Thyroid gland (tissue), 4 donors: ENCODE measurements at regions not wholly inside any gene's neighbourhood (a gene's known extent, or its start where the extent isn't known, plus 50 kb on each side); places are given as distances from the start of the nearest gene placed in this dataset.
"Not testable (repeated sequence)": the region's sequence is repeated elsewhere in the genome, so short reads cannot be mapped to it uniquely, and the experiment has no call there.

ENCODE experiments used
- DNase-seq, 2 donors: peaks; one replicate each; pipeline ENCODE4 v3.0.0-alpha.2; 2019
- H3K27ac ChIP-seq, 3 donors: fragments of 200-600 bp; sonication (generic); 1 replicate in 2 of 3; 2 replicates in 1 of 3; pipeline ENCODE4 v1.5.1; 2016 to 2019; ENCODE audit warnings: mild to moderate bottlenecking in 1 of 3, moderate library complexity in 1 of 3
- H3K27me3 ChIP-seq: fragments of 200-600 bp; sonication (generic); one replicate; pipeline ENCODE4 v1.5.1; 2019
- H3K36me3 ChIP-seq, 2 donors: fragments of 200-600 bp; sonication (generic); one replicate each; pipeline ENCODE4 v1.5.1; 2016 to 2019
- H3K4me1 ChIP-seq, 2 donors: fragments of 200-600 bp; sonication (generic); one replicate each; pipeline ENCODE4 v1.5.1; 2017 to 2019
- H3K4me3 ChIP-seq, 3 donors: fragments of 200-600 bp; sonication (generic); replicated peaks in 1 of 3; 1 replicate in 2 of 3; 2 replicates in 1 of 3; pipeline ENCODE4 v1.5.1; 2016; ENCODE audit warnings: mild to moderate bottlenecking in 1 of 3
- H3K9me3 ChIP-seq: fragments of 200-600 bp; sonication (generic); one replicate; pipeline ENCODE4 v1.5.1; 2017
- WGBS, 2 donors: methylation state at CpG; one replicate each; pipeline ENCODE4 v1.1.5; 2017; 5-methylcytosine and 5-hydroxymethylcytosine counted together
- intact Hi-C: fragments of 100-400 bp; cut with DNase I; formaldehyde crosslinking; loops from one replicate; pipeline ENCODE4 v1.15.1; 2023

DNA sequence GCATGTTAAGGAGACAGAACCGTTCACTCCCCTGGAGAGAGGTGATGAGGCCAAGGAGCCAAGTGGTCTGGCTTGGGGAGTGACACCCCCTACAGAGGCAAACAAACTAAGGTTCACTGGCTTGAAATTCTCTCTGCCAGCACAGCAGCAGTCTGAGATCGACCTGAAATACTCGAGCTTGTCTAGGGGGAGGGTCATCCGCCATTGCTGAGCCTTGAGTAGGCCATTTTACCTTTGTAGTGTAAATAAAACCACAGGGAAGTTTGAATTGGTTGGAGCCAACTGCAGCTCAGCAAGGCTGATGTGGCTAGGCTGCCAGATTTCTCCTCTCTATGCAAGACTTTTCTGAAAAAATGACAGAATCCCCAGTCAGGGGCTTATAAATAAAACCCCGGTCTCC lies 52.9 kb downstream of the CDY2B start:
- H3K4me1 ChIP-seq, H3K27me3 ChIP-seq, H3K27ac ChIP-seq, H3K4me3 ChIP-seq, H3K36me3 ChIP-seq, H3K9me3 ChIP-seq, intact Hi-C loops, DNase-seq: not testable (repeated sequence)
- no CpG with 5 or more reads among the region's 5 CpGs for WGBS, 2 donors

DNA sequence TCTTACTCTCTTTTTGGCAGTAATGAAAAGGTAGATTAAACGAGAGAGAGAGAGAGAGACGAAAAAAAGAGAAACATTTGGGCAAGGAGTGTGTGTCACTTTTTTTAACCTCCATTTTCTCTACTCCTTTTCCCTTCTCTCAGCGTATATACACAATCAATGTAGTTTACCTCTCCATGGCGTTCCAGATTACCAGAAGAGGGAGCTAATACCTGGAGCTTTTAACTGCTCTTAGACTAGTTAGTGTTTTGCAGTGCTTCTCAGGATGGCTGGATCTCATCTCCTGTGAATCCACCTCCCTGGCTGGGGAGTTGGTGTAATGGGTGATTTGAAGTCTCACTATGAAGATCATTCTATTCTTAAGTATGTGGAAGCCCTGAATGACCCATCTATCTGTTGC lies 60.3 kb downstream of the CDY2B start:
- H3K36me3 ChIP-seq, H3K27me3 ChIP-seq, intact Hi-C loops, H3K4me1 ChIP-seq, H3K4me3 ChIP-seq, H3K27ac ChIP-seq, H3K9me3 ChIP-seq, DNase-seq: not testable (repeated sequence)
- WGBS, 2 donors: no CpG with 5 or more reads among the region's 4 CpGs

DNA sequence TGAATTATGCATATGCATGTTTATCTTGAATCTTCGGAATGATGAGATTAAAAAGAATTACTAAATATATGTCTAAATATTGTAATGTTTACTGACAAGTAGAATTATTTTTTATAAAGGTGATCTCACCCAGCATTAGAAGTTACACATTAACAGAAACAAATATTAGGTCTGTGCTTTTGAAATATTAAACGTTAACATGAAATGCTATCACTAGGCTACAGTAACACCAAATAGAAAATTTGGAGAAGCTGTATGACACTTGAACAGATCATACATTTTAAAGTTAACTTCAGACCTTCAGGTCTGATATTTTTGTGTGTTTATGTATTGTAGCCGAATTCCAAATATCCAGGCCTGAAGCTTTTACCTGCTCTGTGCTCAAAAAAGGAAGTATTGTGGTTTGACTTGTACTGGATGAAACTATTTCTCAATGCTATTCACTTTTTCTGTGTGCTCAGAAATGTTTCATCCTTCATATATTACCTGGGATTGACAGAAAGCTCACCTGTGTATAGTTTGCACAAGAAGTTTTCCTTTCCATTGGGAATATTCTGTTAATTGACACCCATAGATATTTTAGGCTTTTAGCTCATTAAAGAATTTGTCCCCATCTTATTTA lies 60.9 kb downstream of the CDY2B start:
- DNase-seq, H3K4me3 ChIP-seq, H3K4me1 ChIP-seq, intact Hi-C loops, H3K36me3 ChIP-seq, H3K9me3 ChIP-seq, H3K27ac ChIP-seq, H3K27me3 ChIP-seq: not testable (repeated sequence)
- WGBS, 2 donors: no CpG with 5 or more reads among the region's 3 CpGs

DNA sequence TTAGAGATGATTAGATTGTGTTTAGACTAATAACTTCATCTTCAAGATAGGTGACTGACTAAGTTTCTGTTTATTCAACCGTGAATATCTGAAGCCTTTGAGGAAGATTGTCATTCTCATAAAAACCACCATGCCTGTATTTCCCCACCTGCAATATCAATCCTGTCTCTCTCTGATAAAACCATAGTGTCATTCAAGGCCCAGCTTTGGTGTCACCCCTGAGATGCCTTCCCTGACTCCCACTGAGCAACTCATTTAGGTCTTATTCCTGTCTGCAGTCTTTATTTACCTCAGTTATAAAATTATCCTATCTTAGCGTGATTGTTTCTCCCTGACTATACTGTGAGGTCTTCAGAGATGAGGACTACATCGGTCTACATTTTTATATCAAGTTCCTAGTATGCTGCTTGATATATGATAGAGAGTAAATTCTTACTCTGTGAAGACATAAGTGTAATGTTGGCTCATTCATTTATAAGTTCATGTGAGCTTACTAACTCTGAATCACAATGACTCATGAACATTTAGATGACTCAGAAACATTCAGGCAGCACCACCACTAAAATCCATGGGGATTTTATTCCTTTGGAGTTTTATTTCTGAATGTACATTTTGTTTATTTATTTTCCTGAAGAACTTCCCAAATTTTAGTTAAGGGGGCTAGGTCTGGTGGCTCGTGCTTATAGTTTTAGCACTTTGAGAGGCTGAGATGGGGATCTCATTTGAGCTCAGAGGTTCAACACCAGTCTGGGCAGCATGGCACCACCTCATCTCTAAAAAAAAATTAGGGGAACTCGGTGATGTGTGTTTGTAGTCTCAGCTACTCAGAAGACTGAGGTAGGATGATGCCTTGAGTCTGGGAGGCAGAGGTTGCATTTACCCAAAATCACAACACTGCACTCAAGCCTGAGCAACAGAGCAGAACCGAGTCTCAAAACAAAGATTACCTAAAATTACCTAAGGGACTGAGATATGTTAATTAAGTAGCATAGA lies 62.6 kb downstream of the CDY2B start:
- H3K9me3 ChIP-seq, DNase-seq, H3K4me1 ChIP-seq, H3K36me3 ChIP-seq, intact Hi-C loops, H3K27me3 ChIP-seq, H3K27ac ChIP-seq, H3K4me3 ChIP-seq: not testable (repeated sequence)
- WGBS, 2 donors: no CpG with 5 or more reads among the region's 6 CpGs

DNA sequence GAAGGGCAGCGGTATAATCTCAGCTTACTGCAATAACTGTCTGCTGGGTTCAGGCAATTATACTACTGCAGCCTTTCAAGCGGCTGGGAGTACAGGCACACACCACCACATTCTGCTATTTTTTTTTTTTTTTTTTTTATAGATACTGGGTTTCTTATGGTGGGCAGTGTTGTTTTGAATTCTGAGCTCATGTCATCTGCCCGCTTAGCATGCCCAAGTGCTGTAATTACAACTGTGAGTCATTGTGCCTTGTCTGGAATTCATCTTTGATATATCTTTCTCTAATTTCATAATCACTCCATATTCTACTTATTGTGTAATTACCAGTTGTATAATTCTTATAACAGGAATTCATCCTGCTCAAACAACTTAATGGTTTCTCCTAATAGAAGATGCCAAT lies 67.4 kb downstream of the CDY2B start:
- H3K27ac ChIP-seq, H3K4me3 ChIP-seq, H3K36me3 ChIP-seq, intact Hi-C loops, H3K27me3 ChIP-seq, H3K9me3 ChIP-seq, DNase-seq, H3K4me1 ChIP-seq: not testable (repeated sequence)
- no CpG with 5 or more reads among the region's 3 CpGs for WGBS, 2 donors

DNA sequence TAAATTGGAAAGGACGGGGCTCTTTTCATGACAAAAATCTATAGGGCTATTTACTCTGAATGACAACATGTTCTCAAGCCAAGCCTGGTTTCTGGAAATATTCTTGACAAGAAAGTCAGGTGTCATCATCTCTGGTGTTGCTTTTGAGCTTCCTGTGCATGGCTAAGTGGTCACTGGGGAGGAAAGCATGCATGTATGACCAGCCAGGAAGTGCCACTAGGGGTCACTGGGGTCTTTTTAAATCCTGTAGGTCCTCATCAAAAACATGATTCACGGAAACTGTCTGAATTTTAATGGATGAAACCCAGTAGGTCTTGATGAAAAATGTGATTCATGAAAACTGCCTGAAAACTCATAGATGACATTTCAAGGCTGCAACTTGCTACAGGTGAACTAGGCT lies 80.1 kb downstream of the CDY2B start:
- H3K4me1 ChIP-seq, H3K4me3 ChIP-seq, intact Hi-C loops, H3K27me3 ChIP-seq, H3K36me3 ChIP-seq, DNase-seq, H3K27ac ChIP-seq, H3K9me3 ChIP-seq: not testable (repeated sequence)
- no CpG with 5 or more reads among the region's 2 CpGs for WGBS, 2 donors

DNA sequence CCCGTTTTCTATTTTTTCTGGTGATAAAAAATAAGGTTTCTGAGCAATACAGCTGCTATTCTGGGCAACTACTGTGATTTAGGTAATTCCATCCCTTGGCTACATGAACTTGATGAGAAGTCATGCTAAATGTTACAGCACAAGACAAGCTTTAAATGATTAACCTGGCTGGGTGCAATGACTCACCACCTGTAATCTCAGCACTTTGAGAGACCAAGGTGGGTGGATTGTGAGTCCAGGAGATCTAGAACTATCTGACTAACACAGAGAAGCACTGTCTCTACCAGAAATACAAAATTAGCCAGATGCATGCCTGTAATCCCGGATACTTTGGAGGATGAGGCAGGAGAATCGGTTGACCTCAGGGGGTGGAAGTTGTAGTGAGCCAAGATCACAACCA lies 92.8 kb downstream of the CDY2B start:
- H3K4me1 ChIP-seq, H3K36me3 ChIP-seq, H3K27me3 ChIP-seq, DNase-seq, intact Hi-C loops, H3K4me3 ChIP-seq, H3K27ac ChIP-seq, H3K9me3 ChIP-seq: not testable (repeated sequence)
- no CpG with 5 or more reads among the region's 3 CpGs for WGBS, 2 donors

DNA sequence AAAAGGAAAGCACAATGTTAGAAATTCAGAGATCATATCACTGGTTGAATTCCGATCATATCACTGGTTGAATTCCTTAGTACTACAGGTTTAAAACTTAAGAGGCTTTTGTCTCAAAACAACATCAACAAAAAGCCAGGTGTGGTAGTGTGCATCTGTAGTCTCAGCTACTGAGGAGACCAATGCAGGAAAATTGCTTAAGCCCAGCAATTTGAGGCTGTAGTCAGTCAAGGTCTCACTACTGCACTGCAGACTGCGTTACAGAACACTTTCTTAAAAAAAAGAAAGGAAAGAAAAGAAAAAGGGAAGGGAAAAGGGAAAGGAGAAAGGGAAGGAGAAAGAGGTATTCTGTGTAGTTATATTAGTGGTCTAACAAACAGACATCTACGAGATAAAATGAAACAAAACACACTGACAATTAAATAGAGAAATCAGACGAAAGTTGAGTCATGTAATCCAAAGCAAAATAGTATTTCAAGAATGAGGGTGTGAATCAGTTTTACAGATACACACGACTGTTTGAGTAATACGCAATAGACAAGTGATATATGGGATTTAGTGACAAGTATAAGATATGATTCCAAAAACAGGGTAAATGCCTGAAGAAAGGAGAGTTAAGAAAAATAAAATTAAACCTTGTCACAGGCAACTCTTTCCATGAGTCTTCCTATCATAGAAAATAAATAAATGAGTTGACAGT lies 113.9 kb downstream of the CDY2B start:
- DNase-seq, H3K4me1 ChIP-seq, H3K9me3 ChIP-seq, H3K36me3 ChIP-seq, H3K4me3 ChIP-seq, H3K27me3 ChIP-seq, H3K27ac ChIP-seq, intact Hi-C loops: not testable (repeated sequence)
- no CpG with 5 or more reads among the region's 6 CpGs for WGBS, 2 donors

DNA sequence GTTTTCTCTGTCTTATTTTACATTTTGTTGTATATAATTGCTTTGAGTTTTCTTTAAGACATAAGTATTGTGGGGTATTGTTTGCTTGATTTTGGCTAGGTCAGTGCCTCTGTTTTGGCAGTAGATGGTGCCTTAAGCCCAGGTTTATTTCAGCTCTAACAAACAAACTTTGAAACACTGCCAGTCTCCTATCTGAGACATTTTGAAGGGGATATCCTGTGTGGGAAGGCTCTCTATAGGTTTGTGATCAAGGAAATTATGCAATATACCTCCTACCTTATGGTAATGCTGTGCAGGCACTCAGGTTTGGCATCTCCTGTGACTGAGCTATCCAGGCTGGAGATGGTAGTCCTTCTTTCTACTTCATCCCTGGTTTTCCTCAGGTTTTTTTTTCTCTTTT lies 120.8 kb downstream of the CDY2B start:
- H3K4me1 ChIP-seq, H3K36me3 ChIP-seq, H3K4me3 ChIP-seq, intact Hi-C loops, H3K9me3 ChIP-seq, DNase-seq, H3K27ac ChIP-seq, H3K27me3 ChIP-seq: not testable (repeated sequence)

DNA sequence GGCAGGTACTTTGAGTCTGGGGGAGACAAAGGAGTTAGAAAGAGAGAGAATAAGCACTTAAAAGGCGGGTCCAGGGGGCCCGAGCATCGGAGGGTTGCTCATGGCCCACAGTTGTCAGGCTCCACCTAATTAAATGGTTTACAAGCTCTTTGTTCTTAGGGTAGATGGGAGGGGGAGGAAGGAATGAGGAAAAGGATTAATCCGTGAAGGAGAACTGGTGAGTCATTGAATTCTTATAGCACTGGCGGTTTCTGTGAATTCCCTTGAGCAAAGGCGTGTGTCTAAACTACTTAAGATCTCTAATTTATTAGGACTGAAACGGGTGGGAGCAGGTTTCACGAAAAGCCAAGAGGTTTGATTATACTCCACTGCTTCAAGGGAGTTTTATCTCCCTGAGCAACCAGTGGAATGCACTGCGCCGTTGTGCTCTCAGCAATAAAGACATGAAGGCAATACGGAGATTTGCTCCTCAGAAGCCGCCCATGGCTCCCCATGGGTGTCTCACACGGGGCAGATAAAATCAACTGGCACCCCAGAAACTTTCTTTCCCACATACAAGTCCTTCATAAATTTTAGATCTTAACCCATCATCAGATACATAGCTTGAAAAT lies 127.0 kb downstream of the CDY2B start:
- DNase-seq, H3K27me3 ChIP-seq, H3K27ac ChIP-seq, H3K4me1 ChIP-seq, H3K4me3 ChIP-seq, H3K36me3 ChIP-seq, intact Hi-C loops, H3K9me3 ChIP-seq: not testable (repeated sequence)
- WGBS, 2 donors: no CpG with 5 or more reads among the region's 13 CpGs

DNA sequence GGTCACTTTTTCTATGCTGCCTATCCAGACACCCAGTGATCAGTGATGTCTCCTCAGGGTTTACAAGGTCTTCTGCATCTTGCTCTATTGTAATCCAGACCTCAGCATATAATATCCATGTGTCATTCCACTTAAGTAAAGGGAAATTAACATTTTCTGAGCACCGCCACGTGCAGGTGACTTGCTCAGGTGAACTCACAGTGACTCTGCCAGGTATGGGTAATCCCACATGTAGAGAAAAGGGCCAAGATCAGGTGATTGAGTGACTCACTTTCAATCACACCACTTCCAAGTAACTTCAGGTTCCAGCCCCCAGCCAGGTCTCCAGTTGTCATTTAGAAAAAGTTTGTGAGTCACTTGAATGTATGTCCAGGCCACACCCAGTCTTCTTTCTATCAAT lies 140.2 kb downstream of the CDY2B start:
- H3K4me3 ChIP-seq, H3K36me3 ChIP-seq, H3K9me3 ChIP-seq, H3K27ac ChIP-seq, H3K27me3 ChIP-seq, DNase-seq, intact Hi-C loops, H3K4me1 ChIP-seq: not testable (repeated sequence)
- WGBS, 2 donors: no CpG with 5 or more reads among the region's 2 CpGs

DNA sequence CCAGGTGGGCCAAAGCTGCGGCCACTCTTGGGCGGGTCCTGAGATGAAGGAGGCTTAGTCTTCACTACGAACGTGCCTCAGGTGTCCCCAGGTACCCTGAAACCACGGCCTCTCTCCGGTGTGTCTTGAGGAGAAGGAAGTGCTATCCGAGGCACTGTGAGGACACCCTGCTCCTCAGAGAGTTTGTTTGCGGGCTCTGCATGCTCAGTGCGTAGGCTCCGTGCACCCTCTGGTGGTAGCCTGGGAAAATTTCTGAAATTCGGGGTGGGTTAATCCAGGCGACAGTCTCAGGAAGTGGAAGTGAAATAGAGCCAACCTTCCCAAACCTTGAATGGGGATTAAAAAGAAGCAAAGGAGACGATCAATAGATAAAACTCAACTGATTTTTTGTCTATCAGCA lies 150.5 kb downstream of the CDY2B start:
- DNase-seq, H3K27me3 ChIP-seq, intact Hi-C loops, H3K27ac ChIP-seq, H3K4me3 ChIP-seq, H3K9me3 ChIP-seq, H3K4me1 ChIP-seq, H3K36me3 ChIP-seq: not testable (repeated sequence)
- no CpG with 5 or more reads among the region's 13 CpGs for WGBS, 2 donors
